SHP77 (cell line): ENCODE measurements at regions not wholly inside any gene's neighbourhood (a gene's known extent, or its start where the extent isn't known, plus 50 kb on each side); places are given as distances from the start of the nearest gene placed in this dataset.
"Not testable (repeated sequence)": the region's sequence is repeated elsewhere in the genome, so short reads cannot be mapped to it uniquely, and the experiment has no call there.

Experiments
- DNase-seq, 2 experiments: peaks; one replicate each; lab custom pipeline; 2025; lab: John Stamatoyannopoulos, UW

DNA sequence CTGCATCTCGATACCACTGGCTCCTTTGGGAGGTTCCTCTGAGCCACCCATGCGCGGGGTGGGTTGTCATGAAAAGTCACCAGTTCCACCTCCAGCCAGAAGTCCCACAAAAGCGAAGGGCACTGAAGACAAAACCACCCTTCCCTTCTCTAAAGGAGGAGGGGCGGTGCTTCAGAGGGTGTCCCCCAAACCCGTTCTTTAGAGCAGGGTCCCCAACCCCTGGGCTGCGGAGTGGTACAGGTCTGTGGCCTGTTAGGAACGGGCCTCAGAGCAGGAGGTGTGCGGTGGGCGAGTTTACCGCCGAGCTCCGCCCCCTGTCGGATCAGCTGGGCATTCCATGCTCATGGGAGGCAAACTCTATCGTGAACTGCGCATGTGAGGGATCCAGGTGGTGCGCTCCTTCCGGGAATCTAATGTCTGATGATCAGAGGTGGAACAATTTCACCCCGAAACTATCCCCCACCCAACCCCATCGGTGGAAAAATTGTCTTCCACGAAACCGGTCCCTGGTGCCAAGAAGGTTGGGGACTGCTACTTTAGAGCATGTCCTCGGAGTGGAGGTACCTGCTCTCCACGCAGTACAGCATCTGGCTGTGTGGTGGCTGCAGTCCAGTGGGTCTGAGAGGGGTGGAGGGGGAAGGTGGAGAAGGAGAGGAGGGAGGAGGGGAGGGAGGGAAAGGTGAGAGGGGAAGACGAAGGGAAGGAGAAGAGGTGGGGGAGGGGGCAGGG, 72.9 kb upstream of the SEPTIN5 start:
- DNase-seq = no peak

DNA sequence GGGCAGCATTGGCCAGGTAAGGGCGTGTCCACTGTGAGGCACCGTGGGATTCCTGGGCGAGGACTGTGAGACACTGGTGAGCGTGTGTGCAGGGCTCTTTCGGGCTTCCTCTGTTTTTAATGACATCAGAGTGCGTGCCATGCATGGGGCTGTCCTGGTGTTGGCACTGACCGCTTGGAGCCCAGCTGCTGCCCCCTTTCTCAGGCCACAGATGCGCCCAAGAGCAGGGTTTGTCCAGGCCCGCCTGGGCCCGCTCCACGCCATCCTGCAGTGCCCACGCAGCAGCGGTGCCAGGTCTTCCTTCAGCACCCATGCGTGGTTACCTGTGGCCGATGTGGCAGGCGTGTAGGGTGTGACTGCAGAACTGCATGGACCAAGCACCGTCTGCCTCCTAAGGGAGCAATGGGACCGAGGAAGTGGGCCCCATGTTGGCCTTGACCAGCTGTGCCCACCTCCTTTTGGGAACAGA, 72.3 kb upstream of the SEPTIN5 start:
- DNase-seq = no peak

DNA sequence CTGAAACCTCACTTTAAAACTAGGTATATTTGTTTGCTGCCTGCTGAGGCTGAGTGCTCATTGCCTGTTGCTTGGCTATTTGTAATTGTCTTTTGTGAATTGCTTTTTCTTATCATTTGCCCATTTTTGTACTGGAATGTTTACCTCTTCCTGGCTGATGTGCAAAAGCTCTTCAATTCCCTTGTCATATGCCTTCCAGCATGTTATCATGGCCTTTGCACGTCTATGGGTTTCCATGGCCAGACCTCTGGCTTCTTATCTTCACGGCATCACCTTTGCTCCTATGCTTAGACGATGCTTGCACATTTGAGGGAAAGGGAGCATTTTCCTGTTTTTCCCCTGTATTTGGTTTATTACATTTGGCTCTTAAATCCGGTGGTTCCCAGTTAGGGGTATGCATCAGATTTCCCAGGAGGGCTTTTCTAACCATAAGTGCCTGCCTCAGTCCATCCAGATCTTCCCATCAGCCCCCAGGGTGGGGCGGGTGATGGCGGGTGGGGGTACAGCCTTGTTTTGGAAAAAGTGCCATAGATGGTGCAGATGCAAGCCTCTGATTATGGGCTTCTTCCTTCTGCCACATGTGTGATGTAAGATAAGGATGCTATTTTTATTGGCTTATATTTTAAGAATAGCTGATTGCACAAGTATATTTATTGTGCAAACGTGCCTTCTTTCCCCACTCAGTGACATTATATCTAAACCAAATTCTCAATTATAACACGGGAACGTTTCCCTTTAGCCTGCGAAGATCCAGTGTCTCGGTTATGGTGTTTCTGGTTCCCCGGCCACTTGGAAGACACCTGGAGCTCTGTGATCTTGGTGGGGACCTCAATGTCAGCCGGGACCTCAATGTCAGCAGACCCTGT, 70.6 kb upstream of the SEPTIN5 start:
- no peak for DNase-seq

DNA sequence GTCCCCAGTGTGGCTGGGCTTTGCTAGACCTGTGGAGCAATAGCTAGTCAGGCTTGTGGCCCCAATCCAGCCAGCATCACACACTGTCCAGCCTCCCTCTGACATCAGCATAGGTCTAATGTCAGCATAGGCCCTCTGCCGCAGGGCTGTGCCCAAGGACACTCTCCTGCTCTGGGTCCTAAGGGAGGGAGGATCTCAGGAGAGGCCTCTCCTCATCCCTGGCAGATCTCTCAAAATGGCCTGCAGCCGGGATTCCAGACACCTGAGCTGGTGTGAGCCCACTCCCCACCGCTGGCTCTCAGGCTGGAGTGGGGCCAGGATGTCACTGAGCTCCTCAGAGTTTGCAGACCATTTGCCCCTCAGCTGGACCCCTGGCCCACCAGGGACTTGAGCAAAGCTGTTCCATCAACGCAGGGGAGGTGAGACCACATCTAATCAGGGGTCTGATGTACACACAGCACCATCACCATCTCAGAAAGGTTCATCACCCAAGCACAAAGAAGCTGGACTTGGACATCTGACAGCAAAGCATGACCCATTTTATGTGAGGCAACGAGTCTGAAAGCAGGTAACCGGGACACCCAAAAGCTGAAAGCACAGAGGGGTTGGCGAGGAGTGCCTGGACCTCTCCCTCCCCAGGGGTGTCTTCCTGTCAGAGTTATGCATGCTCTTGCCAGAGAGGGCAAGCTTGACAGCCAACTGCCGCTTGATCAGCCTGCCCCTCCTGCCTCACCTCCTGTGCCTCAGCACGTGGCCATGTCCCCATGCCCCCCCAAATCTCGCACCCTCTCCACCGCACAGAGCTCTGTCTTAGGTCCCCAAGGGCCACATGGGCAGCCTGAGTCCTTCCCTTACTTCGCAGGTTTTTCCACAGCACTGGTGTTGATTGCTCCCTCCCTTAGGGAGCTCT, 69.7 kb upstream of the SEPTIN5 start:
- no peak for DNase-seq

DNA sequence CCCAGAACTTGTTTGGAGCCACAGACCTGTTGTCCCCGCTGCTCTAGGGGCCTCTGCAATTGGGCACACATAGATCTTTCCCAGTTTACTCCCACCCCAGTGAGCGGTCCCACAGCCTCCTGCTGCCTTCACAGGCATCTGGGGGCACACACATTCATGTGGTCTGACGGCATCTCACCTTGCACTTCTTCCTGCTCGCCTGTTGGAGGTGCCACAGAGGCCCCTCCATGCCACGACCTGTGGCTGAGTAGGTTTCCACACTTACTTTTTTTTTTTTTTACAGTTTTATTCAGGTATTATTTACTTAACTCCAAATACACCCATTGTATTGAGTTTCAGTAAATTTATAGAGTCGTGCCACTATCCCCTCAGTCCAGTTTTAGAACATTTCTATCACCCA, 68.9 kb upstream of the SEPTIN5 start:
- DNase-seq = no peak

DNA sequence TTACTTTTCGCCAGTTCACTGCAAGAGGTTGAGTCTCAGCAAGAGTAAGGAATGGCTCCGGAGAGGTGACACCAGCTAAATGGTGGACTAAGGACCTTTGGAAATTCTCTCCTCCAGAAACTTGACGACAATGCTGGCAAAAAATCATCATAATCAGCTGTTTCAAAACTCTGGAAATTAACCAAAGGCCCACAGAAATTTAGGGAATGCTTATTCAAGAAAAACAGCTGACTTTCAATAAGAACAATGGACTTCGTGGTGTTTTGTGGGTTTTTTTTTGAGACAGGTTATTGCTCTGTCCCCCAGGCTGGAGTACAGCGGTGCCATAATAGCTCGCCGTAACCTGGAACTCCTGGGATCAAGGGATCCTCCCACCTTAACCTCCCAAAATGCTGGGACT, 68.4 kb upstream of the SEPTIN5 start:
- no peak for DNase-seq

DNA sequence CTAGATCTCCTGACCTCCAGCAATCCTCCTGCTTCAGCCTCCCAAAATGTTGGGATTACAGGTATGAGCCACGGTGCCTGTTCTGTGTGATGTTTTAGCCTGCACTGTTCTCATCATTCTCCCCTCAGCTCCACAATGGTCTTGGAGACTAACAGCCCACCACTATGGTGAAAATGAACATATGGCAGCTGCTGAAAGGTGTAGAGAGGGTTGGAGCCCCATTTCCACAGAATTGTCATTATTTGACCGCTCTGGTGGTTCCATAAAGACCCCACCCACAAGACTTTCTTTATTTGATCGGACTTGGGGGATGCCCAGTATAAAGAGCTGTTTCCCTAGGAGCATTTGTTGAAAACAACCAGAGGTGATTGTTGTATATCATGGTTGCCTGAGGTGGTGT, 67.9 kb upstream of the SEPTIN5 start:
- no peak for DNase-seq

DNA sequence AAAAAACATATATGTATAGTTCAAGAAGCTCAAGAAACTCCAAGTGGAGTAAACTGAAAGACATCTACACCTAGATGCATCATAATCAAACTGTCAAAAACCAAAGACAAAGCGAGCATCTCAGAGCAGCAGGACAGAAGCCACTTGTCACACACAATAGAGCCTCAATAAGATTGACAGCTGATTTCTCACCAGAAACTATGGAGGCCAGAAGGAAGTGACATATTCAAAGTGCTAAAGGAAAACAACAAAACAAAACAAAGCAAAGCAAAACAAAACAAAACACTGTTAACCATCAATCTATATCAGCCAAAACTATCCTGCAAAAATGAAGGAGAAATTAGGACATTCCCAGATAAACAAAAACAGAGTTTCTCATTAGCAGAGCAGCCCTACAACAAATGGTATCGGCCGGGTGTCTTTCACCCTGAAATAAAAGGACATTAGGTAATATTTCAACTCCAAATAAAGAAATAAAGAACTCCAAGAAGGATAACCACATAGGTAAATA, 65.8 kb upstream of the SEPTIN5 start:
- DNase-seq = no peak

DNA sequence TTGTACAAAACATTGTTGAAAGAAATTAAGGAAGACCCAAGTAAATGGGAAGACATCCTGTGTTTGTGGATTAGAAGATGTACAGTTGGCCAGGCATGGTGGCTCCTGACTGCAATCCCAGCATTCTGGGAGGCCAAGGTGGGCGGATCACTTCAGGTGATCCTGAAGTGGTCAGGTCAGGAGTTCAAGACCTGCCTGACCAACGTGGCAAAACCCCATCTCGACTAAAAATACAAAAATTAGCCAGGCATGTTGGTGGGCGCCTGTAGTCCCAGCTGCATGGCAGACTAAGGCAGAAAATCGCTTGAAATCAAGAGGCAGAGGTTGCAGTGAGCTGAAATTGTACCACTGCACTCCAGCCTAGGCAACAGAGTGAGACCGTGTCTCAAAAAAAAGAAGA, 62.0 kb upstream of the SEPTIN5 start:
- DNase-seq = no peak

DNA sequence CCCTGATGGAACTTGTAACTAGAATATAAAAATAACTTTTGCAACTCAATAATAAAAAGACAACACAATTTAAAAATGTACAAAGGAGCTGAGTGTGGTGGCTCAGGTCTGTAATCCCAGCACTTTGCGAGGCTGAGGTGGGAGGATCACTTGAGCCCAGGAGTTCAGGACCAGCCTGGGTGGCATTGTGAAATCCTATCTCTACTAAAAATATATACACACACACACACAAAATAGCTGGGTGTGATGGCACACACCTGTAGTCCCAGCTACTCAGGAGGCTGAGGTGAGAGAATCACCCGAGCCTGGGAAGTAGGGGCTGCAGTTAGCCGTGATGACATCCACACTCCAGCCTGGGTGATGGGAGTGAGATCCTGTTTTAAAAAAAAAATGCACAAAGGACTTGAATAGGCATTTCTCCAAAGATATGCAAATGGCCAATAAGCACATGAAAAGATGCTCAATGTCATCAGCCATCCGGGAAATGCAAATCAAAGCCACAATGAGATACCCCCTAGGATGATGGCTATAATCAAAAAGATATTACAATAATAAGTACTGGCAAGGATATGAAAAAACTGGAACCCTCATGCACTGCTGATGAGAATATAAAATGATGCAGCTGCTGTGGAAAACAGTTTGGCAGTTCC, 59.8 kb upstream of the SEPTIN5 start:
- no peak for DNase-seq

DNA sequence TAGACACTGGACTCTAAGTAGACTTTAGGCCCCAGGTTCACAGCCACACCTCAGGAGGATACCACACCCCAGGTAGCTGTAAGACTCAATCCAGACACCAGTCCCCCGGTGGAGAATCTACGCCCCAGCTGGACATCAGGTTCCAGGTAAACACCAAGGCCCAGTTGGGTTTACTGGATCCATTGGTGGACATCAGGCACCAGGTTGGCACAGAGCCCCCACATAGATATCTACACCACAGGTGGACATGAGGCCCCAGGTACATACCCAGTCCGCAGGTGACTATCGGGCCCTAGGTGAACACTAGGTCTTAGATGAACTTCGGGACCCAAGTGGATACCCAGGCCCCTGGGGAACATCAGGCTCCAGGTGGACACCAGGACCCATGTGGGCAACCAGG, 58.9 kb upstream of the SEPTIN5 start:
- no peak for DNase-seq

DNA sequence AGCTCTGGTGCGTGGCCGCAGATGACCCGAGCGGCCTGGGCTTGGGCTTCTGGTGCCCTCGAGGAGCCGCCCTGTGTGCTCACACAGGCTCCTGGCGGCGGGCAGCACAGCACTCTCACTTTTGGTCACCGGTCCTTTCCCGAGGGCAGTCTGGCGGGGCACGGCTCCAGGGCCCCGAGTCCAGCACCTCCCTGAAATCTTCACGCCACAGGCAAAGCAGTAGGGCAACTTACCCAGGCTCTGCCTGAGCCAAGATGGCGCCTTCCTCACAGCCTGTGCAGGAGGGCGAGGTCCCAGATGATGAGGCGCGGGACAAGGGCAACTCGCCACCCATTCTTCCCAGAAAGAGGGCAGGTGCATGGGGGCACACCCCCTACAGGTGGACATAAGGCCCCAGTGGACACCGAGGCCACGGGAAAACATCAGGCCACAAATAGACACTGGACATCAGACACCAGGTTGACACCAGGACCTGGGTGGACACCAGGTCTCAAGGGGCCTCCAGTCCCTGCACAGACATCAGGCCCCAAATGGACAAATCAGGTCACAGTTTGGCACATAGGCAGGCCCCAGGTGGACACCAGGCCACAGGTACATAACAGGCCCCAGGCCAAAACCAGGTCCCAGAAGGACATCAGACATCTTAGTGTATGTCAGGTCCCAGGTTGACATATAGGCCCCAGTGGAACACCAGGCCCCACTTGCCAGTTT, 57.6 kb upstream of the SEPTIN5 start:
- DNase-seq = no peak

DNA sequence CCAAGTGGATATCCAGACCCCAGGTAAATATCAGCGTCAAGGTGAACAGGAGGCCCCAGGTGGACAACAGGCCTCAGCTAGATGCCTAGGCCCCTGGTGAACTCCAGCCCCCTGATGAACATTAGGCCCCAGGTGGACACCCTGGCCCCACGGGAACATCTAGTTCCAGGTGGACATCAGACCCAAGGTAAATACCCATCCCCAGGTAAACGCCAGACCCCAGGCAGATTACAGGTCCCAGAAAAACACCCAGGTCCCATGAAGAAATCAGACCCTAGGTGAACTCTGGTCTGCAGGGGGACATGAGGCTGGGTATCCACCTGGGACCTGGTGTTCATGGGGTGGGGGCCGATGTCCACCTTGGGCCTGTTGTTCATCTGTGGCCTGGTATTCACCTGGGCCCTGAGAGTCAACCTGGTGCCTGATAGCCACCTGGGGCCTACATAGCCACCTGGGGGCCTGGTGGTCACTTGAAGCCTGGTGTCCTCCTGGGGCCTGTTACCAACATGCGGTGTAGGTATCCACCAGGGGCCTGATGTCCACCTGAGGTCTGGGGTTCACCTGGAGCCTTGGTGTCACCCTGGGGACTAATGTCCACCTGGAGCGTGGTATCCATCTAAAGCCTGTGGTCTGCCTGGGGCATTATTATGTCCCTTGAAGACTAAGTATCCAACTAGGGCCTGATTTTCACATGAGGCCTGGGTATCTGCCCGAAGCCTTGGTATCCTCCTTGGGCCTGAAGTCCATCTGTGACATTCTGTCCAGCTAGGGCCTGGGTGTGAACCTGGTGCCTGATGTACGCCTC, 56.8 kb upstream of the SEPTIN5 start:
- no peak for DNase-seq

DNA sequence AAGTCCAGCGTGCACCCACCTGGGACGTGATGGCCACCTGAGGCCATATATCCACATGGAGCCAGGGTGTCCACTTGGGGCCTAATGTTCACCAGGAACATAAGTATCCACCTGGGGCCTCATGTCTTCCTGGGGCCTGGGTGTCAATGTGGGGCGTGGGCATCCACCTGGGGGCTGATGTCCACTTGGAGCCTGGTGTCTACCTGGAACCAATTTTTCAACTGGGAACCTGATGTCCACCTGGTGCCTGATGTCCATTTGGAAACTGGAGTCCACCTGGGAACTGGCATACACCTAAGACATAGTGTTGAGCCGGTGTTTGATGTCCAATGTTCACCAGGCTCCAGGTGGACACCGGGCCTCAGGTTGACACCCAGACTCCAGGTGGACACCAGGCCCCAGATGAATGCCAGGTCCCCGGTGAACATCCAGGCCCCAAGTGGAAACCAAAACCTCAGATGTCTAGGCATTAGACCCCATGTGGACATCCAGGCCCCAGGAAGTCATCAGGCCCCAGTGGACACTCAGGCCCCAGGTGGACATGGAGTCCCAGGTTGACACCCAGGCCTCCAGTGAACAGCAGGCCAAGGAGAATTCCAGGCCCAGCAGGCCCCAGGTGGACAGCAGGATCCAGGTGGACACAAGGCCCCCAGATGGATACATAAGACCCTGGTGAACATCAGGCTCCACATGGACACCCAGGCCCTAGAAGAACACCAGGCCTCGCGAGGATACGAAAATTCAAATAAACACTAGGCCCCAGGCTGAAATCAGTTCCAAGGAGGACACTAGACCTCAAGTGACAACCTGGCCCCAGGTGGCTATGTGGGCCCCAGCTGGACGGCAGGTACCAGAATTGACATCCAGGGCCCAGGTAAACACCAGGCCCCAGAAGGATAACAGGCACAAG, 56.0 kb upstream of the SEPTIN5 start:
- DNase-seq = no peak

DNA sequence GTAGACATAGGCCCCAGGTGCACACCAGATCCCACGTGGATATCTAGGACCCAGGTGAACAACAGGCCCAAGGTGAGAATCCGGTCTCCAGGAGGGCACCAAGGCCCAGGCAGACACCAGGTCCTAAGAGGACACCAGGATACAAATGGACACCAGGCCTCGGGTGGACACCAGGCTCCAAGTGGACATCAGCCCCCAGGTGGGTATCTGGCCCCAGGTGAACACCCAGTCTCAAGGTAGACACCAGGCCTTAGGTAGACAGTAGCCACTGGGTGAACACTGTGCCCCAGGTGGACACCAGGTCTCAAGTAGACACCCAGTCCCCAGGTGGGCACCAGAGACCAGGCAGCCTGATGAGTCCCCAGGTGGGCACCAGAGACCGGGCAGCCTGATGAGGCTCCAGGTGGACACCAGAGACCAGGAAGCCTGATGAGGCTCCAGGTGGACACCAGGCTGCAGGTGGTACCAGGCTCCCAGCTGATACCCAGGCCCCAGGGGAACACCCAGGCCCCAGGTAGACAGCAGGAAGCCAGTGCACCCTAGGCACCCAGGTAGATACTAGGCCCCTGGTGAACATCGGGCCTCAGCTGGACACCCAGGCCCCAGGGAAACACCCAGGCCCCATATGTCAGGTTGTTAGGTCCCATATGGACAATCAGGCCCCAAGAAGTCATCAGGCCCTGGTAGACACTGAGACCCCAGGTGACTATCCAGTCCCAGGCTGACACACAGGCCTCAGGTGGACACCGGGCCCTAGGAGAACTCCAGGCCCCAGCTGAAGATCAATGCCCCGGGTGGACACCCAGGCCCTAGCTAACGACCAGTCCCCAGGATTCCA, 55.1 kb upstream of the SEPTIN5 start:
- no peak for DNase-seq

DNA sequence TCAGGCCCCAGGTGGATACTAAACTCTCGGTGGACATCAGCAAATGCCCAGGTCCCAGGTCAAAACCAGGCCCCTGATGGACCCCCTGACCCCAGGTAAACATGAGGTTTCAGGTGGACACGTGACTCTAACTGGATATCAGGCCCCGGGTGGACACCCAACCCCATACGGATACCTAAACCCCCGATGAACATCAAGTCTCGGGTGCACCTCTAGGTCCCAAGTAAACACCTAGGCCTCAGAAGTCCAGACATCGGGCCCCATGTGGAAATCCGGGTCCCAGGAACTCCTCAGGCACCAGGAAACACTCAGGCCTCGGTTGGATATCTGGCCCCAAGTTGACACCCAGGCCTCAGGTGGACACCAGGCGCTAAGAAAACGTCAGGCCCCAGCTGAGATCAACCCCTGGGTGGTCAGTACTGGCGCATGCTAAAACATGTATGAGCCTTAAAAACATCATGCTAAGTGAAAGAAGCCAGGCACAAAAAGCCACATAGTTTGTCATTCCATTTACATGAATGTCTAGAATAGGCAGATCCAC, 54.4 kb upstream of the SEPTIN5 start:
- DNase-seq = no peak

DNA sequence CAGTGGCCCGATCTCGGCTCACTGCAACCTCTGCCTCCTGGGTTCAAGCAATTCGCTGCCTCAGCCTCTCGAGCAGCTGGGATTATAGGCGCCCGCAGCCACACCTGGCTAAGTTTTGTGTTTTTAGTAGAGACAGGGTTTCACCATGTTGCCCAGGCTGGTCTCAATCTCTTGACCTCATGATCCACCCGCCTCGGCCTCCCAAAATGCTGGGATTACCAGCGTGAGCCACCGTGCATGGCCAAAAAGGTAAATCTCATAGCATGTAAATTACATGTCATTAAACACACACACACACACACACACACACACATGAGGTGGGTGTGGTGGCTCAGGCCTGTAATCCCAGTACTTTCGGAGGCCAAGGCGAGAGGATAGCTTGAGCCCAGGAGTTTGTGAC, 53.7 kb upstream of the SEPTIN5 start:
- not testable (repeated sequence) for DNase-seq

DNA sequence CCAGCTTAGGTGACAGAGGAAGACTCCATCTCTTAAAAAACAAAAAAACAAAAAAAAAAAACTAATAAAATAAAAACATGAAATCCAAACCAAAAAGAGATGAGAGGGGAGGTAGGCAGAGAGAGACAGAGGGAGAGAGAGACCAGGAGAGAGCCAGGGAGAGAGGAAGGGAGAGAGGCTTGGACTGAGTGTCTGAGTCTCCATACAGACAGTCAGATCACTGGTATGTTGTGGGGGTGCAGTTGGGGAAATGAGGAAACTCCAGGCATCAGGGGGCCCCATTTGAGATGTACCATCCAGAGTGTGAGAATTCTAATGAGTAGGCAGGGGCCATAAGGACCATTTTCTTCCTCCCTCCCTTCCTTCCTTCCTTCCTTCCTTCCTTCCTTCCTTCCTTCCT, 53.1 kb upstream of the SEPTIN5 start:
- DNase-seq = no peak
